ENCODE measurements at regions not wholly inside any gene's neighbourhood (a gene's known extent, or its start where the extent isn't known, plus 50 kb on each side); places are given as distances from the start of the nearest gene placed in this dataset.

- no peak for TF ChIP-seq CTCF (IDR thresholded peaks at IDR 0.05)
- TF ChIP-seq POLR2AphosphoS5 (IDR thresholded peaks at IDR 0.05) = no peak
- no peak for TF ChIP-seq POLR2A (IDR thresholded peaks at IDR 0.05)
These were observed 428.6 kb downstream of the SLITRK1 start for GRCh38 chr13:83453723-83454122.
